ENCODE measurements at regions not wholly inside any gene's neighbourhood (a gene's known extent, or its start where the extent isn't known, plus 50 kb on each side); places are given as distances from the start of the nearest gene placed in this dataset.

DNA sequence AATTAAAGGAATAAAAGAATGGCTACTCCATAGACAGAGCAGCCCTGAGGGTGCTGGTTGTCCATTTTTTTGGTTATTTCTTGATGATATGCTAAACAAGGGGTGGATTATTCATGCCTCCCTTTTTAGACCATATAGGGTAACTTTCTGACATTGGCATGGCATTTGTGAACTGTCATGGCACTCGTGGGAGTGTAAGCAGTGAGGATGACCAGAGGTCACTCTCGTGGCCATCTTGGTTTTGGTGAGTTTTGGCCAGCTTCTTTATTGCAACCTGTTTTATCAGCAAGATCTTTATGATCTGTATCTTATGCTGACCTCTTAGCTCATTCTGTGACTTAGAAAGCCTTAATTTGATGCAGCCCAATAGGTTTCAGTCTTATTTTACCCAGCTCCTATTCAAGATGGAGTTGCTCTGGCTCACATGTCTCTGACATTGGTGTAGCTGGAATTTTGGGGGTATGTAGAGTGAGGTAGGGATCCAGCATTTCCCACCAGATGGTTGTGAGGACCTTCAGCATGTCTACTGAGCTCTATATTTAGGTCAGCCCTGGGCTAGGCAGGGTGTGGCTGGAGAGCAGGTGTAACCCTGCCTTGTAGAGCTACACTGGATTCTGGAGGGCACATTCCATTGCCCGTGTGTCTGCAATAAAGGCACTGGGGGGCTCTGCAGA, 103.5 kb upstream of the SLC38A2 start:
- TF ChIP-seq POLR2A (IDR thresholded peaks at IDR 0.05) (no peak), CTCF (IDR thresholded peaks at IDR 0.05) (no peak)

Measured in upper lobe of left lung (tissue), 4 donors.